GM23248 (cell line): ENCODE measurements at regions not wholly inside any gene's neighbourhood (a gene's known extent, or its start where the extent isn't known, plus 50 kb on each side); places are given as distances from the start of the nearest gene placed in this dataset.

Experiments used
- DNase-seq: peaks from one replicate; pipeline ENCODE4 v3.0.0-alpha.2; 2015
- H2AFZ ChIP-seq: fragments of 200-600 bp; sonication (generic); 2 replicates; pipeline ENCODE4 v1.6.1; 2016; ENCODE audit warnings: antibody characterized with exemption
- H3F3A ChIP-seq: fragments of 200-600 bp; sonication (generic); 2 replicates; pipeline ENCODE4 v1.6.1; 2016; ENCODE audit warnings: mild to moderate bottlenecking, antibody characterized with exemption, mixed run types; ENCODE audit not compliant: insufficient read depth
- H3K27ac ChIP-seq: fragments of 200-600 bp; sonication (generic); 2 replicates; pipeline ENCODE4 v1.5.1; 2016; ENCODE audit warnings: mild to moderate bottlenecking
- H3K27me3 ChIP-seq: fragments of 200-600 bp; sonication (generic); replicated peaks from 2 replicates; pipeline ENCODE4 v1.6.1; 2016; ENCODE audit warnings: mild to moderate bottlenecking; ENCODE audit not compliant: insufficient read depth
- H3K36me3 ChIP-seq: fragments of 200-600 bp; sonication (generic); 2 replicates; pipeline ENCODE4 v1.6.1; 2016; ENCODE audit warnings: low read depth, mild to moderate bottlenecking
- H3K4me1 ChIP-seq: fragments of 200-600 bp; sonication (generic); 2 replicates; pipeline ENCODE4 v1.6.1; 2016; ENCODE audit warnings: mild to moderate bottlenecking; ENCODE audit not compliant: insufficient read depth
- H3K4me2 ChIP-seq: fragments of 200-600 bp; sonication (generic); one replicate; pipeline ENCODE4 v1.6.1; 2016; ENCODE audit warnings: mild to moderate bottlenecking; ENCODE audit not compliant: unreplicated experiment
- H3K4me3 ChIP-seq: fragments of 200-600 bp; sonication (generic); 2 replicates; pipeline ENCODE4 v1.5.1; 2016; ENCODE audit warnings: mild to moderate bottlenecking
- H3K79me2 ChIP-seq: fragments of 200-600 bp; sonication (generic); 2 replicates; pipeline ENCODE4 v1.6.1; 2016; ENCODE audit warnings: mild to moderate bottlenecking; ENCODE audit not compliant: insufficient read depth
- H3K9ac ChIP-seq: fragments of 200-600 bp; sonication (generic); 2 replicates; pipeline ENCODE4 v1.6.1; 2016; ENCODE audit warnings: mild to moderate bottlenecking
- H3K9me2 ChIP-seq: fragments of 200-600 bp; sonication (generic); 2 replicates; pipeline ENCODE4 v1.6.1; 2016; ENCODE audit warnings: mixed run types, mild to moderate bottlenecking, moderate library complexity; ENCODE audit not compliant: insufficient read depth
- H3K9me3 ChIP-seq: fragments of 200-600 bp; sonication (generic); one replicate; pipeline ENCODE4 v1.6.1; 2017; ENCODE audit warnings: low read depth
- H4K20me1 ChIP-seq: fragments of 200-600 bp; sonication (generic); 2 replicates; pipeline ENCODE4 v1.6.0; 2016; ENCODE audit not compliant: insufficient read depth
- EZH2 ChIP-seq: fragments of 200-600 bp; sonication (generic); IDR thresholded peaks from 2 replicates; pipeline ENCODE4 v1.6.1; 2018; ENCODE audit warnings: antibody characterized with exemption, mild to moderate bottlenecking; ENCODE audit not compliant: insufficient read depth, poor library complexity, severe bottlenecking
- EZH2phosphoT487 ChIP-seq: fragments of 200-600 bp; sonication (generic); IDR thresholded peaks from 2 replicates; pipeline ENCODE4 v1.6.1; 2018; ENCODE audit warnings: antibody characterized with exemption, moderate library complexity, mild to moderate bottlenecking, low read depth; ENCODE audit not compliant: insufficient read depth
- WGBS, 2 experiments: methylation state at CpG; one replicate each; pipeline ENCODE4 v1.1.6; 2015 to 2017; ENCODE audit warnings: low lambda C conversion rate in 2 of 2, low coverage in 1 of 2; ENCODE audit errors: missing lambda C conversion rate in 2 of 2; 5-methylcytosine and 5-hydroxymethylcytosine counted together
- in situ Hi-C: fragments of 300-500 bp; cut with MboI; formaldehyde crosslinking; loops from 2 replicates; pipeline ENCODE4 v1.15.0; 2020

- no peaks in the 10 kb centered on the region for H3F3A ChIP-seq
- no peaks in the 10 kb centered on the region for H3K36me3 ChIP-seq
- H3K27ac ChIP-seq = no peak overlapping the region
- 95 to 96% methylated on average over 2 of the region's 2 CpGs for WGBS, 2 experiments
- H2AFZ ChIP-seq = no peak overlapping the region
- no peaks in the 10 kb centered on the region for H3K79me2 ChIP-seq
- no peak overlapping the region for H3K9ac ChIP-seq
- no peaks in the 10 kb centered on the region for H3K4me1 ChIP-seq
- H4K20me1 ChIP-seq = no peaks in the 10 kb centered on the region
- in situ Hi-C loops = no loop called here
- peak; percentile 4 for DNase-seq
- TF ChIP-seq EZH2 = no peak
- no peak for TF ChIP-seq EZH2phosphoT487
- H3K9me3 ChIP-seq = no peaks in the 10 kb centered on the region
- H3K27me3 ChIP-seq = no peaks in the 10 kb centered on the region; the same call in 1 of the 2 replicates
- H3K4me2 ChIP-seq = no peak overlapping the region
- no peaks in the 10 kb centered on the region for H3K9me2 ChIP-seq
- H3K4me3 ChIP-seq = no peak overlapping the region
These were observed 139.2 kb downstream of the CDCA7 start for GRCh38 chr2:173493874-173494273.

DNA sequence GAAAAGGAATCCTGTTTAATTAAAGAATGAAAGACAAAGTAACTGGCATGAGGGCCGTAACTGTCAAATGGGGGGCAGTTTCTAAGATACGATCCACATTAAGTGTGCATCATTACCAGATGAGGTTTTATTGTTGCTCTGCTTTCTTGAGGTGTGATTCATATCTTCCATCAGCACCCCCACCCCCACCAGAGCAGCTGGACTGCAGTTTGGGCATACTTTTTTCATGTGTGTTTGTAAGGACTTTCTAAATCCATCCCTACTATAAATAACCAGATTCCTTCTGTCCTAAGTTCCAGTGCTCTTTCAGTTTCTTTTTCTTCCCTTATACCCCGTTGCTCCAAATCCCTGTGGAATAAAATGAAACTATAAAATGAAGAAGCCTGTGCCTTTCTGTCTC, 142.1 kb downstream of the CDCA7 start:
- Histone ChIP-seq H3K4me2 (peak overlapping the region; percentile 66), H3K4me1 (no peaks in the 10 kb centered on the region), H3K36me3 (no peaks in the 10 kb centered on the region), H3K9me3 (no peaks in the 10 kb centered on the region), H3K79me2 (no peaks in the 10 kb centered on the region), H3F3A (no peaks in the 10 kb centered on the region), H3K9me2 (no peaks in the 10 kb centered on the region), H3K27ac (no peak overlapping the region), H3K4me3 (peak overlapping the region; percentile 51), H2AFZ (peak overlapping the region; percentile 41; the same call in 1 of the 2 replicates), H3K27me3 (peaks cover 7% of the 10 kb centered on the region), H4K20me1 (no peaks in the 10 kb centered on the region), H3K9ac (0 out of 2 replicates have a peak overlapping the region, but pooled peaks have one; percentile 15)
- in situ Hi-C loops = no loop called here
- peak; percentile 56 for DNase-seq
- TF ChIP-seq EZH2 (no peak), EZH2phosphoT487 (no peak)
- 15 to 23% methylated on average over 3 of the region's 3 CpGs for WGBS, 2 experiments

DNA sequence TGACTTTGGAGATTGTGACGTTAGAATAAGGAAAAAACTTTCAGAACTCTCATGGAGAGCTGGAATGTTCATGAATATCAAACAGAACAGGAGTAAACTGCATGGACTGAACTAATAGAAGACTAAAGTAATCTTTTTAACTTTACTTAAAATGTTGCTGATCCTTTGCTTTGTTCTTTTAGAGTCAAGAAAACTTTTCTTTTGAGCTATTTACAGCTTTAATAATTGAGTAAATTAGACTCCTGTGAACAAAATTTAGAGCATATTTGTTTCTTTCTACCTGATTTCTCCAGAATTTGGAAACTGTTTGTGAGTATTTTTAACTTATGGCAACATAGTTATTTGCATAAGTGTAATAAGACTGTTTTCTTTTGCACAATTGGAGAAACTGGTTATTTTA, 146.3 kb downstream of the CDCA7 start:
- no peak overlapping the region for H2AFZ ChIP-seq
- 2 to 4% methylated on average over 1 of the region's 1 CpG for WGBS, 2 experiments
- TF ChIP-seq EZH2phosphoT487 (no peak), EZH2 (no peak)

GRCh38 chr2:173502296-173502695, 147.6 kb downstream of the CDCA7 start:
- Histone ChIP-seq H3K4me3 (no peak overlapping the region), H3K4me2 (no peak overlapping the region), H3K9ac (no peak overlapping the region), H3K4me1 (no peaks in the 10 kb centered on the region), H3K36me3 (no peaks in the 10 kb centered on the region), H3K9me3 (no peaks in the 10 kb centered on the region), H3F3A (no peaks in the 10 kb centered on the region), H4K20me1 (no peaks in the 10 kb centered on the region), H3K9me2 (no peaks in the 10 kb centered on the region), H3K79me2 (no peaks in the 10 kb centered on the region), H2AFZ (no peak overlapping the region), H3K27me3 (peaks cover 21% of the 10 kb centered on the region), H3K27ac (no peak overlapping the region)
- TF ChIP-seq EZH2phosphoT487 = no peak
- no peak for TF ChIP-seq EZH2
- DNase-seq = no peak
- 38 to 41% methylated on average over 6 of the region's 6 CpGs for WGBS, 2 experiments
- in situ Hi-C loops = no loop called here

More for the DNA sequence above, 146.3 kb downstream of the CDCA7 start:
- Histone ChIP-seq H3K9me3 (no peaks in the 10 kb centered on the region), H3F3A (no peaks in the 10 kb centered on the region), H3K9me2 (no peaks in the 10 kb centered on the region), H3K4me3 (no peak overlapping the region), H3K4me2 (no peak overlapping the region), H3K9ac (no peak overlapping the region), H4K20me1 (no peaks in the 10 kb centered on the region), H3K79me2 (no peaks in the 10 kb centered on the region), H3K27ac (no peak overlapping the region), H3K4me1 (no peaks in the 10 kb centered on the region), H3K27me3 (peaks cover 13% of the 10 kb centered on the region), H3K36me3 (no peaks in the 10 kb centered on the region)
- no peak for DNase-seq
- in situ Hi-C loops = no loop called here

DNA sequence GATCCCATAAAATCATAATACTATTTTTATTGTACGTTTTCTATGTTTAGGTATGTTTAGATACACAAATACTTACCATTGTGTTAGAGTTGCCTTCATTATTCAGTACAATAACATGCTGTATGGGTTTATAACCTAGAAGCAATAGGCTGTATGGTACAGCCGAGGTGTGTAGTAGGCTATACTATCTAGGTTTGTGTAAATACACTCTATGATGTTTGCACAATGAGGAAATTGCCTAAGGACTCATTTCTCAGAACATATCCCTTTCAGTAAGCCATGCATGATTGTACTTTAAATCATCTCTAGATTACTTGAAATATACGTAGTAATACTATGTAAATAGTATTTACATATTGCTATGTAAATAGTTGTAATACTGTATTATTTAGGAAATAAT, 156.7 kb downstream of the CDCA7 start:
- in situ Hi-C loops = no loop called here
- no peak for TF ChIP-seq EZH2
- TF ChIP-seq EZH2phosphoT487 = no peak
- DNase-seq = no peak
- 50 to 66% methylated on average over 3 of the region's 3 CpGs for WGBS, 2 experiments
- Histone ChIP-seq H3K27ac (no peak overlapping the region), H3K4me1 (no peaks in the 10 kb centered on the region), H3K9me3 (no peaks in the 10 kb centered on the region), H3K79me2 (no peaks in the 10 kb centered on the region), H3K9me2 (no peaks in the 10 kb centered on the region), H3K4me3 (no peak overlapping the region), H3K9ac (no peak overlapping the region), H3F3A (no peaks in the 10 kb centered on the region), H2AFZ (no peak overlapping the region), H3K36me3 (no peaks in the 10 kb centered on the region), H3K4me2 (no peak overlapping the region), H4K20me1 (no peaks in the 10 kb centered on the region), H3K27me3 (peaks cover 46% of the 10 kb centered on the region)
